M059J (cell line): ENCODE measurements at regions not wholly inside any gene's neighbourhood (a gene's known extent, or its start where the extent isn't known, plus 50 kb on each side); places are given as distances from the start of the nearest gene placed in this dataset.
"Not testable (repeated sequence)": the region's sequence is repeated elsewhere in the genome, so short reads cannot be mapped to it uniquely, and the experiment has no call there.

ENCODE experiments used
- DNase-seq: peaks from one replicate; pipeline ENCODE4 v3.0.0-alpha.2; 2012; ENCODE audit warnings: low read depth

GRCh38 chr14:76699209-76699938, 61.9 kb upstream of the VASH1 start:
- no peak for DNase-seq

DNA sequence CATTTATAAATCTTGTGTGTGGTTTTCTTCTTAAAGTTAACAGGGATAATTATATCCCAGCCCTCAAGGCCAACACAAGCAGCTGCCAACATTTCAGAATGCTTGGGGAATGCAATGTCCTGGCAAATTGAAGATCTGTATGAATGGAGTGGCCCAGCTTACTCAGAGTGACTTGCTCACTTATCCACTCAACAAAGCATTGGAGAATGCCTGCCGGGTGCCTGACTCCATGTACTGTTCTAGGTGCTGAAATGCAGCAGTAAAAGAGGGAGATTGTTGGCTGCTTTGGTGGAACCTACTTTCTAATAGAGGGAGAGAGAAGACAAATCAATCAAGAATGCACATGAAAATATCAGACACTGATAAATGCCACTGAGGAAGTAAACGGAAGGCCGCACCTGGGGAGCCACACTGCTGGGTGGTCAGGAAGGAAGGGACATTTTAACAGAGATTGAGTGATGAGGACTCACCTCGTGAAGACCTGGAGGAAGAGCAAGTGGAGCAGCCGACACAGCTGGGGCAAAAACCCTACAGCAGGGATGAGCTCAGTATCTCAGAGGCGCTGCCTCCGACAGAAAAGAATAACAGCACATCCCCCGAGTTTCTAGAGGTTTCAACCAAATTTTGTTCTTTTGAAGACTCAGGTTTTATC, 61.2 kb upstream of the VASH1 start:
- no peak for DNase-seq

- DNase-seq, result no peak
Observed at GRCh38 chr14:76701436-76701835, 59.8 kb upstream of the VASH1 start.

DNA sequence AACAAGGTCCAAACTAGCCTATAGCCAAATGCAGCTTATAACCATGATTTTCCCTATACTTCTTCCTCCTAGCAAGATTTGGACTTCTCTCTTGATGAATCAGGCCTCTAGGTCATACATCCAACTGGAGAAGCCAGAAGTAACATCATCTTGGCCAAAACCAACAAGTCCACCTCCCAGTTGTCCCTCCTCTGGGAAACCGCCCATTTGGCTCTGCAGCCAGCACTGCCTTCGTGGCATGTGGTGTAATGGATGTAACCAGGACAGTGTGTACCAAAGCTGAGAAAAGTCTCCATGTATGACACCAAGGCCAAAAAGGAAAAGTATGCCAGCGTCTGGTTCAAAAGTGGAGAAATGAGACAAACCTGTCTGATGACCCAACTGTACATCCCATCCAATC, 59.3 kb upstream of the VASH1 start:
- no peak for DNase-seq

GRCh38 chr14:76705214-76705613, 56.1 kb upstream of the VASH1 start:
- DNase-seq, result no peak

DNA sequence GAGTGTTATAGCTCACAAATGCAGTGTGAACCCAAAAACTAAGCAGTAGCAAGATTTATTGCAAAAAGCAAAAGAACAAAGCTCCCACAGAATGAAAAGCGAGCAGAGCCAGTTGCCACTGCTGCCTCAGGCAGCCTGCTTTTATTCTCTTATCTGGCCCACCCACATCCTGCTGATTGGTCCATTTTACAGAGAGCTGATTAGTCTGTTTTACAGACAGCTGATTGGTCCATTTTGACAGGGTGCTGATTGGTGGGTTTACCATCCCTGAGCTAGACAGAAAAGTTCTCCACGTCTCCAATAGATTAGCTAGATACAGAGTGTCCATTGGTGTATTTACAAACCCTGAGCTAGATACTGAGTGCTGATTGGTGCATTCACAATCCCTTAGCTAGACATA, 55.1 kb upstream of the VASH1 start:
- DNase-seq, result not testable (repeated sequence)

DNA sequence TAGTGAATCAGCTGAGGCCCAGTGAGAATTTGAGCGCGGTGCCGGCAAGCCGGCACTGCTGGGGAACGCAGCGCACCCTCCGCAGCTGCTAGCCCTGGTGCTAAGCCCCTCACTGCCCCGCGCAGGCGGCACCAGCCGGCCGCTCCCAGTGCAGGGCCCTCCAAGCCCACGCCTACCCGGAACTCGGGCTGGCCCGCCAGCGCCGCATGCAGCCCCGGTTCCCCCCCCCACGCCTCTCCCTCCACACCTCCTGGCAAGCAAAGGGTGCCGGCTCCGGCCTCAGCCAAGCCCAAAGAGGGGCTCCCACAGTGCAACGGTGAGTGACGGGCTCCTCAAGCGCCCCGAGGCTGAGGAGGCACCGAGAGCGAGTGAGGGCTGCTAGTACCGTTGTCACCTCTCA, 54.5 kb upstream of the VASH1 start:
- DNase-seq, result no peak

DNA sequence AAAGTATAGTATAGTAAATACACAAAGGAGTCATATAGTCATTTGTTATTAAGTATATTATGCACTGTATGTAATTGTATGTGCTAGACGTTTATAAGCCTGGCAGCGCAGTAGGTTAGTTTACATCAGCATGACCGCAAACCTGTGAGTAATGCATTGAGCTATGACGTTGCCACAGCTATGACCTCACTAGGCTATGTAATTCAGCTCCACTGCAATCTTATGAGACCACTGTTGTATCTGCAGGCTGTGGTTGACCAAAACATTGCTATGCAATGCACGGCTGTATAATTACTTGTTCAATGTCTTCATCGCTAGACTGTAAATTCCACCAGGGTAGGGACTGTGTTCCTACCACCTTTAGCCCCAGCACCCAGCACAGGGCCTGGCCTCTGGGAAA, 53.2 kb upstream of the VASH1 start:
- DNase-seq, result no peak

DNA sequence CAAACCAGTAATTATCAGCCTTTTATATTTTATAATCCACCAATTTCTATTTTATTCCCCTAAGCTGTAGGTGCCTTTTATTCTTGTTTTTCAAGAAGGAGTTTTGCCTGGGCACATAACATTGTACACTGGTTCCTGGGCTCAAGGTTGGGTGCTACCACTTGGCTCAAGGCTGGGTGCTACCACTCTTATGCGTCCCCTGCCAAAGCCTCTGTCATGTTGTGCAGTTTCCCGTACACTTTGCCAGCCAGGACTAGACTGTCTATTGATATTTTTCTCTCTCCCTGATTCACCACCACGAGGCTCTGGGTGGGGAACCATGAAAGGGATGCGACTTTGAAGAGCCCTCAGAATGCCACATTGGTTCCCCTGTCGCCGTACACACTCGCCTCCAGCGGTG, 52.5 kb upstream of the VASH1 start:
- DNase-seq, result no peak

GRCh38 chr14:76710056-76711010, 50.9 kb upstream of the VASH1 start:
- peak; percentile 49 for DNase-seq
